IPS DF 4.7 (cell line): ENCODE measurements at regions not wholly inside any gene's neighbourhood (a gene's known extent, or its start where the extent isn't known, plus 50 kb on each side); places are given as distances from the start of the nearest gene placed in this dataset.

ENCODE experiments used
- DNase-seq: peaks from one replicate; pipeline ENCODE4 v3.0.0-alpha.2; 2013; ENCODE audit warnings: low spot score; ENCODE audit errors: extremely low read depth

- no peak for DNase-seq
These were observed 200.1 kb upstream of the CELF2 start for GRCh38 chr10:10817609-10818008.

- DNase-seq = no peak
These were observed 199.6 kb upstream of the CELF2 start for GRCh38 chr10:10818082-10818481.

- DNase-seq = no peak
These were observed 198.3 kb upstream of the CELF2 start for GRCh38 chr10:10819206-10819856.

GRCh38 chr10:10821926-10822325, 195.7 kb upstream of the CELF2 start:
- DNase-seq = no peak

- no peak for DNase-seq
These were observed 193.0 kb upstream of the CELF2 start for GRCh38 chr10:10824591-10825148.

GRCh38 chr10:10826125-10826524, 191.5 kb upstream of the CELF2 start:
- DNase-seq = no peak

GRCh38 chr10:10828623-10829022, 189.0 kb upstream of the CELF2 start:
- DNase-seq = no peak

GRCh38 chr10:10829576-10829975, 188.1 kb upstream of the CELF2 start:
- no peak for DNase-seq

- no peak for DNase-seq
These were observed 187.2 kb upstream of the CELF2 start for GRCh38 chr10:10830293-10830986.

GRCh38 chr10:10831085-10831484, 186.6 kb upstream of the CELF2 start:
- DNase-seq = no peak

GRCh38 chr10:10833955-10834354, 183.7 kb upstream of the CELF2 start:
- no peak for DNase-seq

GRCh38 chr10:10844251-10844650, 173.4 kb upstream of the CELF2 start:
- no peak for DNase-seq

- no peak for DNase-seq
These were observed 172.5 kb upstream of the CELF2 start for GRCh38 chr10:10845185-10845584.

GRCh38 chr10:10845826-10846503, 171.7 kb upstream of the CELF2 start:
- no peak for DNase-seq

- DNase-seq = no peak
These were observed 171.2 kb upstream of the CELF2 start for GRCh38 chr10:10846504-10846900.

- no peak for DNase-seq
These were observed 170.3 kb upstream of the CELF2 start for GRCh38 chr10:10847387-10847786.

GRCh38 chr10:10848488-10849111, 169.1 kb upstream of the CELF2 start:
- no peak for DNase-seq

- no peak for DNase-seq
These were observed 168.4 kb upstream of the CELF2 start for GRCh38 chr10:10849306-10849705.

GRCh38 chr10:10850214-10850613, 167.5 kb upstream of the CELF2 start:
- no peak for DNase-seq

- DNase-seq = no peak
These were observed 165.2 kb upstream of the CELF2 start for GRCh38 chr10:10852464-10852863.

GRCh38 chr10:10853954-10854353, 163.7 kb upstream of the CELF2 start:
- DNase-seq = no peak

GRCh38 chr10:10854725-10855124, 162.9 kb upstream of the CELF2 start:
- DNase-seq = no peak
